Psoas muscle (tissue), 7 donors: ENCODE measurements at regions not wholly inside any gene's neighbourhood (a gene's known extent, or its start where the extent isn't known, plus 50 kb on each side); places are given as distances from the start of the nearest gene placed in this dataset.

Experiments used
- ATAC-seq, 4 donors: fragments of 200-7000 bp; cut with Tn5 transposase; one replicate each; pipeline ENCODE4 v1.9.1; 2020; ENCODE audit warnings: moderate library complexity in 3 of 4, mild to moderate bottlenecking in 2 of 4
- DNase-seq, 2 donors: peaks; one replicate each; pipeline ENCODE4 v3.0.0-alpha.2; 2020
- H3K27ac ChIP-seq: fragments of 200-600 bp; one replicate; pipeline ENCODE4 v1.8.0; 2022
- H3K27me3 ChIP-seq, 3 donors: fragments of 200-600 bp in 1 of 3; one replicate each; pipeline versions ENCODE4 v1.6.1 to v1.8.0; 2013 to 2022; ENCODE audit warnings: low read length in 2 of 3, mild to moderate bottlenecking in 2 of 3, moderate library complexity in 1 of 3; ENCODE audit not compliant: insufficient read depth in 3 of 3
- H3K36me3 ChIP-seq, 2 donors: fragments of 200-600 bp in 1 of 2; one replicate each; pipeline versions ENCODE4 v1.6.1 to v1.8.0; 2013 to 2022; ENCODE audit warnings: low read depth in 1 of 2, mild to moderate bottlenecking in 1 of 2, moderate library complexity in 1 of 2; ENCODE audit not compliant: insufficient read depth in 1 of 2
- H3K4me1 ChIP-seq: fragments of 200-600 bp; one replicate; pipeline ENCODE4 v1.8.0; 2022
- H3K4me3 ChIP-seq: fragments of 200-600 bp; one replicate; pipeline ENCODE4 v1.8.0; 2022; ENCODE audit warnings: mild to moderate bottlenecking
- H3K9me3 ChIP-seq: fragments of 200-600 bp; one replicate; pipeline ENCODE4 v1.8.0; 2022
- CTCF ChIP-seq: fragments of 200-600 bp; IDR thresholded peaks from one replicate; pipeline ENCODE4 v1.8.0; 2022; ENCODE audit warnings: antibody characterized with exemption
- WGBS, 3 donors: extraction: QIAGEN DNeasy Blood & Tissue Kit; methylation state at CpG; one replicate each; pipeline versions ENCODE4 v1.1.6 to v1.1.7; 2013; 5-methylcytosine and 5-hydroxymethylcytosine counted together
- intact Hi-C, 2 donors: fragments of 100-400 bp; cut with DNase I; formaldehyde crosslinking; loops; one replicate each; pipeline versions ENCODE4 v1.11.0 to v1.14.2; 2022
- donor health status: healthy with polysubstance abuse.
- donor health status: DM: no; HTN: no; CAD: no; lungs with moderate emphysema.
- donor health status: Bipolar disorder and iron deficiency.
- donor health status: healthy.
- donor health status: DM: yes; HTN: yes; CAD: no.
- donor health status: DM: no; HTN: no; CAD: no.
- donor health status: DM: yes; HTN: yes; CAD: no.

- ATAC-seq: no peak
- Histone ChIP-seq H3K36me3 (no peaks in the 10 kb centered on the region), H3K27ac (no peak overlapping the region), H3K4me3 (no peak overlapping the region), H3K27me3 (no peaks in the 10 kb centered on the region), H3K9me3 (no peaks in the 10 kb centered on the region), H3K4me1 (no peaks in the 10 kb centered on the region)
- TF ChIP-seq CTCF: no peak
- WGBS, 3 donors: 83 to 86% (median 85%) methylated on average over 2 of the region's 2 CpGs
- DNase-seq: no peak
- intact Hi-C loops: no loop called here
These were observed 94.7 kb upstream of the PPM1H start for GRCh38 chr12:63029676-63030075.

- Histone ChIP-seq H3K27ac (no peak overlapping the region), H3K9me3 (no peaks in the 10 kb centered on the region), H3K36me3 (no peaks in the 10 kb centered on the region), H3K4me3 (no peak overlapping the region), H3K4me1 (no peaks in the 10 kb centered on the region), H3K27me3 (no peaks in the 10 kb centered on the region)
- DNase-seq: no peak
- TF ChIP-seq CTCF: no peak
- intact Hi-C loops: no loop called here
- ATAC-seq: no peak
These were observed 94.0 kb upstream of the PPM1H start for GRCh38 chr12:63028951-63029350.

GRCh38 chr12:63025116-63025515 lies 90.2 kb upstream of the PPM1H start:
- Histone ChIP-seq H3K4me3 (no peak overlapping the region), H3K4me1 (no peaks in the 10 kb centered on the region), H3K36me3 (no peaks in the 10 kb centered on the region), H3K27ac (no peak overlapping the region), H3K27me3 (no peaks in the 10 kb centered on the region), H3K9me3 (no peaks in the 10 kb centered on the region)
- no peak for TF ChIP-seq CTCF
- intact Hi-C loops: no loop called here
- DNase-seq (no peak), ATAC-seq (no peak)

- no peaks in the 10 kb centered on the region for H3K4me1 ChIP-seq
These were observed 89.0 kb upstream of the PPM1H start for GRCh38 chr12:63023926-63024325.

More at GRCh38 chr12:63023926-63024325, 89.0 kb upstream of the PPM1H start:
- Histone ChIP-seq H3K9me3 (no peaks in the 10 kb centered on the region), H3K36me3 (no peaks in the 10 kb centered on the region), H3K27me3 (no peaks in the 10 kb centered on the region), H3K27ac (no peak overlapping the region), H3K4me3 (no peak overlapping the region)
- TF ChIP-seq CTCF: no peak
- no peak for ATAC-seq
- intact Hi-C loops: no loop called here
- no peak for DNase-seq
